HFF-Myc (cell line): ENCODE measurements at regions not wholly inside any gene's neighbourhood (a gene's known extent, or its start where the extent isn't known, plus 50 kb on each side); places are given as distances from the start of the nearest gene placed in this dataset.

Source experiments
- DNase-seq: peaks from one replicate; pipeline ENCODE4 v3.0.0-alpha.2; 2011; ENCODE audit warnings: low read depth; ENCODE audit errors: extremely low read depth
- H3K4me3 ChIP-seq: replicated peaks from 2 replicates; pipeline ENCODE4 v1.5.1; 2011; ENCODE audit warnings: low read depth, mild to moderate bottlenecking, control low read depth, low read length
- TF ChIP-seq, protein P1 (sequence below): IDR thresholded peaks from 2 replicates; pipeline ENCODE4 v1.5.1; 2012; ENCODE audit warnings: mild to moderate bottlenecking, low read depth, low read length, control low read depth; ENCODE audit errors: missing control alignments

DNA sequence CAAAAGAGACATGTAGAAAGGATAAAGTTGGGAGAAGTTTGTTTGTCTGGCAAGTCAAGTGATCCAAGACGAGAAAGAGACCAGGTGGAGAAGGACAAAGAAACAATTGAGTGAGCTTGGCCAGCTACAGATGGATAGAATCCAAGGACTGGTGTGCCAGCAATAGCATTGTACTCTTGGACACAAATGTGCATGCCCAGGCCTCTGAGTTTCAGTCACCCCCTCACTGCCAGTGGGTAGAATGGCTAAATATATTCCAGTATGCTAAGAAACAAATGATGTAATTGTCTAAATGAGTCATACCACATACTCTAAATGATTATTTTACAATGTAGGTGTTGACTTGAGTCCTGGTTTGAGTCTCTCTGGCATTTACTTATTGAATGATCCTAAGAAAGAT lies 881.3 kb downstream of the LRRTM4 start:
- TF ChIP-seq, protein P1, sequence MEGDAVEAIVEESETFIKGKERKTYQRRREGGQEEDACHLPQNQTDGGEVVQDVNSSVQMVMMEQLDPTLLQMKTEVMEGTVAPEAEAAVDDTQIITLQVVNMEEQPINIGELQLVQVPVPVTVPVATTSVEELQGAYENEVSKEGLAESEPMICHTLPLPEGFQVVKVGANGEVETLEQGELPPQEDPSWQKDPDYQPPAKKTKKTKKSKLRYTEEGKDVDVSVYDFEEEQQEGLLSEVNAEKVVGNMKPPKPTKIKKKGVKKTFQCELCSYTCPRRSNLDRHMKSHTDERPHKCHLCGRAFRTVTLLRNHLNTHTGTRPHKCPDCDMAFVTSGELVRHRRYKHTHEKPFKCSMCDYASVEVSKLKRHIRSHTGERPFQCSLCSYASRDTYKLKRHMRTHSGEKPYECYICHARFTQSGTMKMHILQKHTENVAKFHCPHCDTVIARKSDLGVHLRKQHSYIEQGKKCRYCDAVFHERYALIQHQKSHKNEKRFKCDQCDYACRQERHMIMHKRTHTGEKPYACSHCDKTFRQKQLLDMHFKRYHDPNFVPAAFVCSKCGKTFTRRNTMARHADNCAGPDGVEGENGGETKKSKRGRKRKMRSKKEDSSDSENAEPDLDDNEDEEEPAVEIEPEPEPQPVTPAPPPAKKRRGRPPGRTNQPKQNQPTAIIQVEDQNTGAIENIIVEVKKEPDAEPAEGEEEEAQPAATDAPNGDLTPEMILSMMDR, result no peak
- DNase-seq, result no peak
- no peak overlapping the region for H3K4me3 ChIP-seq

DNA sequence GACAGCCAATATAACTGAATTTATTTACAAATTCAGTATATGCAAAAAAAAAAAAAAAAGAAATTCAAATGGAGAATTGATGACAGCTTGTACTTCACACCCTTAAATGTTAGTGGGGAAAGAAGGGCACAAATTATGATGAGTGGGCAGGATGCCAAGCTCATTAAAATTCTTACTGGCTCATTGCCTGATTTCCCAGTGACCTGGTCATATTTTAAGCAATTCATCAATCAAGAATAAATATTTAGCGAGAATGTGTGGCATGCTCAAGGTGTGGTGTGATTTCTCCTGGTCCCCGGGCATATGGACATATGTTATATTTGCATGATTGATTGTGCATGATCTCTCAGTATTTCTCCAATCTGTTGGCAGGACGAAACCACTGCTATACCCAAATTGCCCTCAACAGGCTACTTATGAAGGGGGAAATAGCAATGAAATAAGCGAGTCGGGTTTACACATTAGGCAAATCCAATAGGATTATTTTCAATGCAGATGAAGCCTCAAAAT lies 883.0 kb downstream of the LRRTM4 start:
- TF ChIP-seq, protein P1, result no peak
- DNase-seq, result no peak
- no peak overlapping the region for H3K4me3 ChIP-seq

DNA sequence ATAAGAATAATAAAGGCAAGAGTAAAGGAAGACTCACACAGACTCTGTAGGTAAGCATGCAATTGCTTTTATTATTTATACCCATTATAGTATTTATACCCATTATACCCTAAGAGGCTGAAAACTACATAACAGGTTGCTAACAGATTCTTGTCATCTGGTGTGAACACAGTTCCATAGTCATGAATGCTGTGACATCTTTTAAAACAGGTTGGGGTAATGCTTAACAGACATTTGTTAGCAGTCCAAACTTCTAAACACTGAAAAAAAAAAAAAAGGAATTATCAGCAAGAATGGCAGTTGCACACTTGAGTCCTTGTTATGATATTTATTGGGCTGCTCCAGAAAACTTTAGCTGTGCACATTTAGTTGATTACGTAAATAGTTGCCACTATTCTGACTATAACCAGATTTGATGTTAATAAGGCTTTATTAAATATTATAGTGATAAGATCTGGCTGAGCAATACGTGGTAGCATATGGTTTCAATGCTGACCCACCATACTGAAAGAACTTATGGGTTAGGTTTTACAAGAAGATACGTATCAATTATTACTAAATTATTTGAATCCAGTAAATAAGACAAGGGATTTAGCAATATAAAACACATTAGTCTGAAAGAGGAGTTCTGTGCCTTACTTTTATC lies 888.8 kb downstream of the LRRTM4 start:
- no peak for DNase-seq
- H3K4me3 ChIP-seq, result no peak overlapping the region
- TF ChIP-seq, protein P1, result no peak

DNA sequence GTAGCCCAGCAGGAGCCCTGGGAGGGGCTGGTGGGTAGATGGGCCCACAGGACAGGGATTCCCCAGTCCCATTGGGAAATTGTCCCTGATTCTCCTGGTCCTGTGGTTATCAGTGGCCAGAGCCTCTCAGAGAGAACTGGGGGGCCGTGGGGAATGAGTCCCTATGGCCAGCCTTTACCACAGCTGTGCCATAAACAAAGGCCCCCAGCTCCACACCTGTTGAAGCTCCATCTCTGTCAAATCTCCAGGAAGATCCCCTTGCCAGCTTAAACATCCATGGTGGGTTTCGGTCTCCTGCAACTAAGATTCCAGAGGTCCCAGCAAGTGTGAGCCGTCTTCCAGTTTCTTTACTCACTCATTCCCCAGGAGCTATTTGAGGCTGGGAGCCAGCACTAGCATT lies 897.1 kb downstream of the LRRTM4 start:
- no peak for DNase-seq
- TF ChIP-seq, protein P1, result no peak
- H3K4me3 ChIP-seq, result no peak overlapping the region

DNA sequence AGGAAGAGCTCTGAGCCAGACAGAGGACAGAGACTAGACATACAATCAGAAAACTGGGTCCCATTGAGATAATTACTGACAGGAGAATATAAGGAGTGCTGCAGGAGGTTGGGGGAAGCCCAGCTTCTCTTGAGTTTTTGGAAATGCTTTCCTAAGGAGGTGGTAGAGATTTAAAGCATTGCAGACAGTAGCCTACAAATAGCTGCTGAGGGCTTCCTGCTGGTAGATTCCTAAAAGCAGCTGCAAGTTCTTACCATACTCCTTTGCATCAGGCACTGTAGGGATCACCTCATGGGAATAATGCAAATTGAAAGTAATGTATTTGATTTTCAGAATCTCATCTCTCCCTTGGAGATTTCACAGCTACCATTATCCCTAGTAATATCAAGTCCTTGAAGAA lies 902.6 kb upstream of the GCFC2 start:
- TF ChIP-seq, protein P1, result no peak
- no peak for DNase-seq
- no peak overlapping the region for H3K4me3 ChIP-seq

DNA sequence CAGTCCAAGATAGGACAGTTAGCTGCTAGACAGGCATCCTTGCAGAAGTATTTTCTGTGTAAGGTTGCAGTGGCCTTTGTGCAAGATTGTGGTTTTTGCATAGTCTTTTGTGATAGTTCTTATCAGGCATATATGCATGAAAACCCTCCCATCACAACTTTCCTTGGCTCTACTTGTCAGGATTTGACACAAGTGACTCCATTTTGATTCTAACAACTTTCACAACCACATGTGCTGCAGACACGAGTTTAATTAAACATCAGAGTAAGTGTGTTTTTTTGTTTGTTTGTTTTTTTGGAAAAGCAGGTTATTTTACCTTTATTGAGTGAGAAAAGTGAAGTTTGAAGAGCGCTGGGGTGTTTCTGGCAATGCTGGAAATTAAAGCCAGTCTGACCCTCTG lies 902.0 kb upstream of the GCFC2 start:
- TF ChIP-seq, protein P1, result no peak
- no peak for DNase-seq
- H3K4me3 ChIP-seq, result no peak overlapping the region

DNA sequence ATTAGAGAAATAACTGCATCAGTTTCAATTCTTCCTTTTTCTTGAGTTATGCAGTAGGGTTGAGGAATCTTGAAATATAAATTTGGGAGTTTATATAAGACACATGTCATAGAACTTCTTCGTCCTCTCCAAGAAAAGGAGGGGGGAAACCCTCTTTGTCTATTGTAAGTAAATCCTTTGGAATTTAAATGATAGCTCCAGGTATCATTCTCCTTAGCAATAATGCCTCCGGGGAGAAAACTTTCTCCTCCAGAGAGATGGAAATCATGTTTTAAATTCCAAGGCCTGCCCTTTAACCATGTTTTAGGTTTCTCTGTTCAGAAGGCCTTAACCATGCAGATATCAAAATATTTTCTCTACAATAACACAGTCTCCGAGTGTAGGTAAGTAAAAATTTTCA lies 899.7 kb upstream of the GCFC2 start:
- no peak for DNase-seq
- TF ChIP-seq, protein P1, result no peak
- H3K4me3 ChIP-seq, result no peak overlapping the region
